Vagina (tissue), 2 donors: ENCODE measurements at regions not wholly inside any gene's neighbourhood (a gene's known extent, or its start where the extent isn't known, plus 50 kb on each side); places are given as distances from the start of the nearest gene placed in this dataset.
"Not testable (repeated sequence)": the region's sequence is repeated elsewhere in the genome, so short reads cannot be mapped to it uniquely, and the experiment has no call there.

Source experiments
- POLR2A ChIP-seq, 2 donors: fragments of 450-650 bp; IDR thresholded peaks; one replicate each; pipeline ENCODE4 v1.6.1; 2017; ENCODE audit warnings: antibody characterized with exemption in 2 of 2, mild to moderate bottlenecking in 2 of 2, moderate library complexity in 2 of 2
- POLR2AphosphoS5 ChIP-seq, 2 donors: sonication (generic); formaldehyde crosslinking; IDR thresholded peaks; one replicate each; pipeline ENCODE4 v1.9.0; 2017; ENCODE audit warnings: antibody characterized with exemption in 2 of 2, mild to moderate bottlenecking in 2 of 2, low read depth in 1 of 2; ENCODE audit not compliant: insufficient read depth in 1 of 2
- TF ChIP-seq, protein P1 (sequence below), 3 experiments: fragments of 450-650 bp in 2 of 3; fragments of 200-600 bp in 1 of 3; sonication (generic) in 1 of 3; IDR thresholded peaks; one replicate each; pipeline ENCODE4 v1.5.1; 2017 to 2019; ENCODE audit warnings: antibody characterized with exemption in 3 of 3, mild to moderate bottlenecking in 2 of 3, moderate library complexity in 2 of 3

DNA sequence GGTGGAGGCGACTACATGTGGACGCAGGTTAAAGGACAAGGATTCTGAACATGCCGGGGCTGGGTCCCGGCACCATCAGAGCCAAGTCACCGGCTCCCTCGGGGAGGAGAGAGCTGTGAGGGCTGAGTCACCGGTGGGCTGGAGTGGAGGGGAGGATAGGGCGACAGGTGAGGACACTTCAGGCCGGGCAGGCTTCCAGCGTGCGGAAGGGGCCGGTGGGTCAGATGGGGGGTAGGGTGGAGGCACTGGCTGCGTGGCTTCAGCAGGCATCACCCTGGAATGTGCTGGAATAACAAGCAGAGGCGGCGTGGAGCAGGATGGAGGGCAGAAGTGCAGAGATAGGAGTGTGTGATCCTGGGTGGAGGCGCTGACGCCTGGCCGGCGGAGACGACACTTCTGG, 4435.3 kb upstream of the TPTE start:
- TF ChIP-seq, protein P1, sequence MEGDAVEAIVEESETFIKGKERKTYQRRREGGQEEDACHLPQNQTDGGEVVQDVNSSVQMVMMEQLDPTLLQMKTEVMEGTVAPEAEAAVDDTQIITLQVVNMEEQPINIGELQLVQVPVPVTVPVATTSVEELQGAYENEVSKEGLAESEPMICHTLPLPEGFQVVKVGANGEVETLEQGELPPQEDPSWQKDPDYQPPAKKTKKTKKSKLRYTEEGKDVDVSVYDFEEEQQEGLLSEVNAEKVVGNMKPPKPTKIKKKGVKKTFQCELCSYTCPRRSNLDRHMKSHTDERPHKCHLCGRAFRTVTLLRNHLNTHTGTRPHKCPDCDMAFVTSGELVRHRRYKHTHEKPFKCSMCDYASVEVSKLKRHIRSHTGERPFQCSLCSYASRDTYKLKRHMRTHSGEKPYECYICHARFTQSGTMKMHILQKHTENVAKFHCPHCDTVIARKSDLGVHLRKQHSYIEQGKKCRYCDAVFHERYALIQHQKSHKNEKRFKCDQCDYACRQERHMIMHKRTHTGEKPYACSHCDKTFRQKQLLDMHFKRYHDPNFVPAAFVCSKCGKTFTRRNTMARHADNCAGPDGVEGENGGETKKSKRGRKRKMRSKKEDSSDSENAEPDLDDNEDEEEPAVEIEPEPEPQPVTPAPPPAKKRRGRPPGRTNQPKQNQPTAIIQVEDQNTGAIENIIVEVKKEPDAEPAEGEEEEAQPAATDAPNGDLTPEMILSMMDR (IDR thresholded peaks at IDR 0.05) = not testable (repeated sequence)
- TF ChIP-seq POLR2AphosphoS5 (IDR thresholded peaks at IDR 0.05; ENCODE audit: insufficient read depth in 1 of 2, low read depth in 1 of 2); POLR2A (IDR thresholded peaks at IDR 0.05): not testable (repeated sequence)
